Head of caudate nucleus (tissue), 42 donors: ENCODE measurements at regions not wholly inside any gene's neighbourhood (a gene's known extent, or its start where the extent isn't known, plus 50 kb on each side); places are given as distances from the start of the nearest gene placed in this dataset.
"Not testable (repeated sequence)": the region's sequence is repeated elsewhere in the genome, so short reads cannot be mapped to it uniquely, and the experiment has no call there.

Source experiments
- DNase-seq, 42 donors: peaks; one replicate each; pipeline versions ENCODE4 v3.0.0 to v3.0.0-alpha.2; 2020 to 2021; ENCODE audit warnings: mixed read lengths in 7 of 42
- intact Hi-C: fragments of 100-400 bp; cut with DNase I; formaldehyde crosslinking; loops from one replicate; pipeline ENCODE4 v1.15.0; 2022

- DNase-seq = no peak
- intact Hi-C loops = no loop called here
Measured at GRCh38 chr18:66078925-66079800, 328.4 kb downstream of the CDH7 start.

GRCh38 chr18:66077066-66077465 is 326.3 kb downstream of the CDH7 start:
- peak in 10 of 42 donors; percentile 6 to 51 (median 17) for DNase-seq
- intact Hi-C loops = no loop called here

GRCh38 chr18:66066191-66066590 is 315.4 kb downstream of the CDH7 start:
- intact Hi-C loops = no loop called here
- no peak for DNase-seq

GRCh38 chr18:66048406-66048805 is 297.6 kb downstream of the CDH7 start:
- intact Hi-C loops = no loop called here
- no peak for DNase-seq

GRCh38 chr18:66046032-66046602 is 295.3 kb downstream of the CDH7 start:
- no peak for DNase-seq
- intact Hi-C loops = no loop called here

- intact Hi-C loops = no loop called here
- DNase-seq = no peak
Measured at GRCh38 chr18:66043009-66043408, 292.2 kb downstream of the CDH7 start.

- intact Hi-C loops = no loop called here
- DNase-seq = no peak
Measured at GRCh38 chr18:66013969-66014368, 263.2 kb downstream of the CDH7 start.

GRCh38 chr18:66011916-66012315 is 261.1 kb downstream of the CDH7 start:
- intact Hi-C loops = no loop called here
- no peak for DNase-seq

- DNase-seq = no peak
- intact Hi-C loops = no loop called here
Measured at GRCh38 chr18:66005831-66006588, 255.2 kb downstream of the CDH7 start.

GRCh38 chr18:65998971-65999700 is 248.3 kb downstream of the CDH7 start:
- intact Hi-C loops = not testable (repeated sequence)
- peak in 14 of 42 donors; percentile 3 to 56 (median 21) for DNase-seq

- no peak for DNase-seq
- intact Hi-C loops = no loop called here
Measured at GRCh38 chr18:65995206-65995605, 244.4 kb downstream of the CDH7 start.

GRCh38 chr18:65994302-65994701 is 243.5 kb downstream of the CDH7 start:
- no peak for DNase-seq
- intact Hi-C loops = no loop called here

- intact Hi-C loops = no loop called here
- DNase-seq = no peak
Measured at GRCh38 chr18:65990944-65991708, 240.3 kb downstream of the CDH7 start.

GRCh38 chr18:65990174-65990690 is 239.4 kb downstream of the CDH7 start:
- intact Hi-C loops = no loop called here
- DNase-seq = no peak

GRCh38 chr18:65988972-65989371 is 238.2 kb downstream of the CDH7 start:
- intact Hi-C loops = no loop called here
- no peak for DNase-seq

- no peak for DNase-seq
- intact Hi-C loops = no loop called here
Measured at GRCh38 chr18:65988386-65988785, 237.6 kb downstream of the CDH7 start.

- no peak for DNase-seq
- intact Hi-C loops = no loop called here
Measured at GRCh38 chr18:65983750-65984149, 232.9 kb downstream of the CDH7 start.

GRCh38 chr18:65975536-65975935 is 224.7 kb downstream of the CDH7 start:
- intact Hi-C loops = no loop called here
- DNase-seq = no peak
